ENCODE measurements at regions not wholly inside any gene's neighbourhood (a gene's known extent, or its start where the extent isn't known, plus 50 kb on each side); places are given as distances from the start of the nearest gene placed in this dataset.

- H3K4me3 ChIP-seq (ENCODE audit: low read depth in 1 of 2, low read length in 2 of 2), result no peak overlapping the region
- no peaks in the 10 kb centered on the region for H3K36me3 ChIP-seq (ENCODE audit: insufficient read depth, low read length)
- DNase-seq (no peak), ATAC-seq (ENCODE audit: insufficient read depth, low read depth) (no peak)
- H3K4me1 ChIP-seq (ENCODE audit: insufficient read depth, low read length), result no peaks in the 10 kb centered on the region
- no peaks in the 10 kb centered on the region for H3K9me3 ChIP-seq (ENCODE audit: insufficient read depth, low read length, severe bottlenecking)
- no peak overlapping the region for H2AFZ ChIP-seq (ENCODE audit: low read depth, low read length)
- no peaks in the 10 kb centered on the region for H3K79me2 ChIP-seq (ENCODE audit: insufficient read depth, low read length)
- H3K27ac ChIP-seq (ENCODE audit: low read length), result no peak overlapping the region
- H3K4me2 ChIP-seq (ENCODE audit: insufficient read depth, low read length), result no peak overlapping the region
- no peak overlapping the region for H3K9ac ChIP-seq (ENCODE audit: low read depth, low read length)
- no peaks in the 10 kb centered on the region for H3K27me3 ChIP-seq (ENCODE audit: insufficient read depth, low read length, poor library complexity)
- no peak for TF ChIP-seq CTCF (IDR thresholded peaks at IDR 0.05; ENCODE audit: borderline replicate concordance, extremely low read depth, low read length, poor library complexity, severe bottlenecking)
- TF ChIP-seq EZH2 (IDR thresholded peaks at IDR 0.05; ENCODE audit: borderline replicate concordance, low read depth, low read length, severe bottlenecking), result no peak
- H4K20me1 ChIP-seq (ENCODE audit: insufficient read depth, low read length), result no peaks in the 10 kb centered on the region
These were observed 782.5 kb downstream of the TMTC2 start for GRCh38 chr12:83468988-83469908.

GRCh38 chr12:83465632-83466031, 778.9 kb downstream of the TMTC2 start:
- Histone ChIP-seq H3K9me3 (ENCODE audit: insufficient read depth, low read length, severe bottlenecking) (no peaks in the 10 kb centered on the region), H3K27me3 (ENCODE audit: insufficient read depth, low read length, poor library complexity) (no peaks in the 10 kb centered on the region), H3K4me3 (ENCODE audit: low read depth in 1 of 2, low read length in 2 of 2) (no peak overlapping the region), H3K4me1 (ENCODE audit: insufficient read depth, low read length) (no peaks in the 10 kb centered on the region), H3K4me2 (ENCODE audit: insufficient read depth, low read length) (no peak overlapping the region), H3K79me2 (ENCODE audit: insufficient read depth, low read length) (no peaks in the 10 kb centered on the region), H4K20me1 (ENCODE audit: insufficient read depth, low read length) (no peaks in the 10 kb centered on the region), H3K9ac (ENCODE audit: low read depth, low read length) (no peak overlapping the region), H2AFZ (ENCODE audit: low read depth, low read length) (no peak overlapping the region), H3K27ac (ENCODE audit: low read length) (no peak overlapping the region), H3K36me3 (ENCODE audit: insufficient read depth, low read length) (no peaks in the 10 kb centered on the region)
- ATAC-seq (ENCODE audit: insufficient read depth, low read depth) (no peak), DNase-seq (no peak)
- TF ChIP-seq EZH2 (IDR thresholded peaks at IDR 0.05; ENCODE audit: borderline replicate concordance, low read depth, low read length, severe bottlenecking), result no peak
- no peak for TF ChIP-seq CTCF (IDR thresholded peaks at IDR 0.05; ENCODE audit: borderline replicate concordance, extremely low read depth, low read length, poor library complexity, severe bottlenecking)

GRCh38 chr12:83462419-83462818, 775.7 kb downstream of the TMTC2 start:
- no peak overlapping the region for H3K4me2 ChIP-seq (ENCODE audit: insufficient read depth, low read length)
- H3K9me3 ChIP-seq (ENCODE audit: insufficient read depth, low read length, severe bottlenecking), result no peaks in the 10 kb centered on the region
- no peak overlapping the region for H3K4me3 ChIP-seq (ENCODE audit: low read depth in 1 of 2, low read length in 2 of 2)
- DNase-seq (no peak), ATAC-seq (ENCODE audit: insufficient read depth, low read depth) (no peak)
- H3K27ac ChIP-seq (ENCODE audit: low read length), result no peak overlapping the region
- no peaks in the 10 kb centered on the region for H3K4me1 ChIP-seq (ENCODE audit: insufficient read depth, low read length)
- H3K27me3 ChIP-seq (ENCODE audit: insufficient read depth, low read length, poor library complexity), result no peaks in the 10 kb centered on the region
- no peaks in the 10 kb centered on the region for H3K36me3 ChIP-seq (ENCODE audit: insufficient read depth, low read length)
- no peak overlapping the region for H3K9ac ChIP-seq (ENCODE audit: low read depth, low read length)
- no peaks in the 10 kb centered on the region for H4K20me1 ChIP-seq (ENCODE audit: insufficient read depth, low read length)
- H3K79me2 ChIP-seq (ENCODE audit: insufficient read depth, low read length), result no peaks in the 10 kb centered on the region
- no peak overlapping the region for H2AFZ ChIP-seq (ENCODE audit: low read depth, low read length)
- no peak for TF ChIP-seq EZH2 (IDR thresholded peaks at IDR 0.05; ENCODE audit: borderline replicate concordance, low read depth, low read length, severe bottlenecking)
- no peak for TF ChIP-seq CTCF (IDR thresholded peaks at IDR 0.05; ENCODE audit: borderline replicate concordance, extremely low read depth, low read length, poor library complexity, severe bottlenecking)

All from DND-41 (cell line).